GM23338 (cell line): ENCODE measurements at regions not wholly inside any gene's neighbourhood (a gene's known extent, or its start where the extent isn't known, plus 50 kb on each side); places are given as distances from the start of the nearest gene placed in this dataset.

Experiments used
- ATAC-seq: fragments of 200-7000 bp; cut with Tn5 transposase; 3 replicates; pipeline ENCODE4 v1.9.1; 2020
- DNase-seq: peaks from one replicate; pipeline ENCODE4 v3.0.0-alpha.2; 2015; ENCODE audit warnings: low spot score
- H2AFZ ChIP-seq: fragments of 200-600 bp; sonication (generic); 2 replicates; pipeline ENCODE4 v1.8.0; 2016; ENCODE audit warnings: antibody characterized with exemption, mild to moderate bottlenecking, moderate library complexity
- H3F3A ChIP-seq: fragments of 200-600 bp; sonication (generic); replicated peaks from 2 replicates; pipeline ENCODE4 v1.8.0; 2017; ENCODE audit warnings: antibody characterized with exemption, mixed run types, low read depth
- H3K27ac ChIP-seq: fragments of 200-600 bp; sonication (generic); 2 replicates; pipeline ENCODE4 v1.6.1; 2016; ENCODE audit warnings: low read depth
- H3K27me3 ChIP-seq: fragments of 200-600 bp; sonication (generic); 2 replicates; pipeline ENCODE4 v1.8.0; 2016; ENCODE audit warnings: mild to moderate bottlenecking, mixed run types, moderate library complexity; ENCODE audit not compliant: insufficient read depth
- H3K36me3 ChIP-seq: fragments of 200-600 bp; sonication (generic); 2 replicates; pipeline ENCODE4 v1.8.0; 2016; ENCODE audit warnings: mild to moderate bottlenecking; ENCODE audit not compliant: insufficient read depth
- H3K4me1 ChIP-seq: fragments of 200-600 bp; sonication (generic); 2 replicates; pipeline ENCODE4 v1.8.0; 2016; ENCODE audit warnings: mild to moderate bottlenecking, moderate library complexity; ENCODE audit not compliant: insufficient read depth
- H3K4me2 ChIP-seq: fragments of 200-600 bp; sonication (generic); 2 replicates; pipeline ENCODE4 v1.7.1; 2017; ENCODE audit warnings: mixed run types
- H3K4me3 ChIP-seq: fragments of 200-600 bp; sonication (generic); 2 replicates; pipeline ENCODE4 v1.6.1; 2016; ENCODE audit warnings: mixed run types
- H3K79me2 ChIP-seq: fragments of 200-600 bp; sonication (generic); replicated peaks from 2 replicates; pipeline ENCODE4 v1.8.0; 2017; ENCODE audit warnings: mild to moderate bottlenecking; ENCODE audit not compliant: insufficient read depth
- H3K9me2 ChIP-seq: fragments of 200-600 bp; sonication (generic); 2 replicates; pipeline ENCODE4 v1.8.0; 2017; ENCODE audit not compliant: insufficient read depth
- H4K20me1 ChIP-seq: fragments of 200-600 bp; sonication (generic); replicated peaks from 2 replicates; pipeline ENCODE4 v1.8.0; 2017; ENCODE audit warnings: mild to moderate bottlenecking; ENCODE audit not compliant: insufficient read depth
- H3K27ac Mint-ChIP-seq: 2 replicates; pipeline ENCODE4 v1.8.0; 2020; ENCODE audit warnings: inconsistent platforms, mild to moderate bottlenecking, moderate library complexity, mixed read lengths
- H3K27me3 Mint-ChIP-seq: 3 replicates; pipeline ENCODE4 v1.8.0; 2022; ENCODE audit warnings: low read depth, mild to moderate bottlenecking, moderate library complexity, mixed read lengths, inconsistent platforms; ENCODE audit not compliant: insufficient read depth, poor library complexity
- H3K36me3 Mint-ChIP-seq: 3 replicates; pipeline ENCODE4 v1.8.0; 2021; ENCODE audit warnings: low read depth, mild to moderate bottlenecking, inconsistent platforms, moderate library complexity, mixed read lengths
- H3K4me1 Mint-ChIP-seq: 3 replicates; pipeline ENCODE4 v1.8.0; 2020; ENCODE audit warnings: mild to moderate bottlenecking, inconsistent platforms, mixed read lengths
- H3K4me3 Mint-ChIP-seq: 3 replicates; pipeline ENCODE4 v1.8.0; 2021; ENCODE audit warnings: moderate library complexity, mild to moderate bottlenecking, inconsistent platforms, mixed read lengths
- H3K9me3 Mint-ChIP-seq: 3 replicates; pipeline ENCODE4 v1.8.0; 2020; ENCODE audit warnings: moderate library complexity, mild to moderate bottlenecking, inconsistent platforms, mixed read lengths
- CTCF ChIP-seq, 2 experiments: fragments of 200-600 bp in 1 of 2; sonication (generic) in 1 of 2; conservative IDR thresholded peaks; 2 replicates each; pipeline versions ENCODE4 v1.5.1 to v1.6.1; 2016 to 2017; ENCODE audit warnings: antibody characterized with exemption in 2 of 2, low read depth in 2 of 2, mild to moderate bottlenecking in 2 of 2, moderate library complexity in 1 of 2
- EZH2 ChIP-seq: fragments of 200-600 bp; sonication (generic); IDR thresholded peaks from one replicate; pipeline ENCODE4 v1.8.0; 2017; ENCODE audit warnings: antibody characterized with exemption, mild to moderate bottlenecking, low read depth; ENCODE audit not compliant: unreplicated experiment
- JUNB ChIP-seq: IDR thresholded peaks from one replicate; pipeline ENCODE4 v1.6.1; 2016; ENCODE audit warnings: antibody characterized with exemption; ENCODE audit not compliant: unreplicated experiment
- NANOG ChIP-seq: IDR thresholded peaks from 2 replicates; pipeline ENCODE4 v1.6.1; 2016; ENCODE audit warnings: antibody characterized with exemption, borderline replicate concordance
- POLR2AphosphoS5 ChIP-seq: IDR thresholded peaks from 2 replicates; pipeline ENCODE4 v1.6.1; 2016; ENCODE audit warnings: antibody characterized with exemption, low read depth
- REST ChIP-seq: IDR thresholded peaks from one replicate; pipeline ENCODE4 v1.6.1; 2018; ENCODE audit warnings: antibody characterized with exemption; ENCODE audit not compliant: unreplicated experiment
- STAT1 ChIP-seq: IDR thresholded peaks from one replicate; pipeline ENCODE4 v1.6.1; 2016; ENCODE audit warnings: antibody characterized with exemption; ENCODE audit not compliant: unreplicated experiment
- ZNF114 ChIP-seq: fragments of 250-450 bp; sonication (Bioruptor Pico); IDR thresholded peaks from 2 replicates; pipeline ENCODE4 v1.5.0; 2020; ENCODE audit warnings: mild to moderate bottlenecking, moderate library complexity
- TF ChIP-seq, protein P1 (sequence below): fragments of 250-450 bp; sonication (Bioruptor Pico); IDR thresholded peaks from 2 replicates; pipeline ENCODE4 v1.5.0; 2020; ENCODE audit warnings: mild to moderate bottlenecking, moderate library complexity
- TF ChIP-seq, protein P2 (sequence below): IDR thresholded peaks from 2 replicates; pipeline ENCODE4 v1.6.1; 2016; ENCODE audit warnings: antibody characterized with exemption

DNA sequence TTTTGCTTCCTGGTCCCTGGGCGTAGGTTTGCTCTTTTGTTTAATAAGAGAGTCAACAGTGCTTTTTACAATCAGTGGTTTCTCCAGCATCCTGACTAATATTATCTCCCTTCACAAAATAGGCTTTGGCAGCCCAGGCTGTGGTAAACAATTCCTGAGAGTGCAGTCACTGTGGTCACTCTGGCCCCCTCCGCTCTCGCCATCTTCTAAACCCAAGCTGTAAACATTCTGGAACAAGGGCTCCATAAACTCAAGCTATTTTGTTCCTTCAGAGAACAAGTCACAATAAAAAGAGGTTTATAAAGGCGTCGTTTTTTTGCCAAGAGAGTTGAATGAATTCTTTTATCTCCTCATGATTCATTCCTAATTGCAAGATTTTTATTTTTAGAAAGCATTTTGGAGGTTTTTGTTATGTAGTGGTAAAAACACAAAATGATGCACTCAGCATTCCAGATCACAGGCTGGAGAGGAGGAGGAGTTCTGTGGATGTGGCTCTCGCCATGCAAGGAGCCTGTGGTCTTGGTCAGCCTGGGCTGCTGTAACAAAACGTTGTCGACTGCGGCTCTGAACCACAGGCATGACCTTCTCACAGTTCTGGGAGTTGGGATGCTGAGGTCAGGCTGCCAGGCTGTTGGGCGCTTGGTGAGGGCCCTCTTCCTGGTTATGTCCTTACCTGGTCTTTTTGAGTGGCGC lies 486.4 kb upstream of the FAT1 start (continued):
- TF ChIP-seq, protein P1, sequence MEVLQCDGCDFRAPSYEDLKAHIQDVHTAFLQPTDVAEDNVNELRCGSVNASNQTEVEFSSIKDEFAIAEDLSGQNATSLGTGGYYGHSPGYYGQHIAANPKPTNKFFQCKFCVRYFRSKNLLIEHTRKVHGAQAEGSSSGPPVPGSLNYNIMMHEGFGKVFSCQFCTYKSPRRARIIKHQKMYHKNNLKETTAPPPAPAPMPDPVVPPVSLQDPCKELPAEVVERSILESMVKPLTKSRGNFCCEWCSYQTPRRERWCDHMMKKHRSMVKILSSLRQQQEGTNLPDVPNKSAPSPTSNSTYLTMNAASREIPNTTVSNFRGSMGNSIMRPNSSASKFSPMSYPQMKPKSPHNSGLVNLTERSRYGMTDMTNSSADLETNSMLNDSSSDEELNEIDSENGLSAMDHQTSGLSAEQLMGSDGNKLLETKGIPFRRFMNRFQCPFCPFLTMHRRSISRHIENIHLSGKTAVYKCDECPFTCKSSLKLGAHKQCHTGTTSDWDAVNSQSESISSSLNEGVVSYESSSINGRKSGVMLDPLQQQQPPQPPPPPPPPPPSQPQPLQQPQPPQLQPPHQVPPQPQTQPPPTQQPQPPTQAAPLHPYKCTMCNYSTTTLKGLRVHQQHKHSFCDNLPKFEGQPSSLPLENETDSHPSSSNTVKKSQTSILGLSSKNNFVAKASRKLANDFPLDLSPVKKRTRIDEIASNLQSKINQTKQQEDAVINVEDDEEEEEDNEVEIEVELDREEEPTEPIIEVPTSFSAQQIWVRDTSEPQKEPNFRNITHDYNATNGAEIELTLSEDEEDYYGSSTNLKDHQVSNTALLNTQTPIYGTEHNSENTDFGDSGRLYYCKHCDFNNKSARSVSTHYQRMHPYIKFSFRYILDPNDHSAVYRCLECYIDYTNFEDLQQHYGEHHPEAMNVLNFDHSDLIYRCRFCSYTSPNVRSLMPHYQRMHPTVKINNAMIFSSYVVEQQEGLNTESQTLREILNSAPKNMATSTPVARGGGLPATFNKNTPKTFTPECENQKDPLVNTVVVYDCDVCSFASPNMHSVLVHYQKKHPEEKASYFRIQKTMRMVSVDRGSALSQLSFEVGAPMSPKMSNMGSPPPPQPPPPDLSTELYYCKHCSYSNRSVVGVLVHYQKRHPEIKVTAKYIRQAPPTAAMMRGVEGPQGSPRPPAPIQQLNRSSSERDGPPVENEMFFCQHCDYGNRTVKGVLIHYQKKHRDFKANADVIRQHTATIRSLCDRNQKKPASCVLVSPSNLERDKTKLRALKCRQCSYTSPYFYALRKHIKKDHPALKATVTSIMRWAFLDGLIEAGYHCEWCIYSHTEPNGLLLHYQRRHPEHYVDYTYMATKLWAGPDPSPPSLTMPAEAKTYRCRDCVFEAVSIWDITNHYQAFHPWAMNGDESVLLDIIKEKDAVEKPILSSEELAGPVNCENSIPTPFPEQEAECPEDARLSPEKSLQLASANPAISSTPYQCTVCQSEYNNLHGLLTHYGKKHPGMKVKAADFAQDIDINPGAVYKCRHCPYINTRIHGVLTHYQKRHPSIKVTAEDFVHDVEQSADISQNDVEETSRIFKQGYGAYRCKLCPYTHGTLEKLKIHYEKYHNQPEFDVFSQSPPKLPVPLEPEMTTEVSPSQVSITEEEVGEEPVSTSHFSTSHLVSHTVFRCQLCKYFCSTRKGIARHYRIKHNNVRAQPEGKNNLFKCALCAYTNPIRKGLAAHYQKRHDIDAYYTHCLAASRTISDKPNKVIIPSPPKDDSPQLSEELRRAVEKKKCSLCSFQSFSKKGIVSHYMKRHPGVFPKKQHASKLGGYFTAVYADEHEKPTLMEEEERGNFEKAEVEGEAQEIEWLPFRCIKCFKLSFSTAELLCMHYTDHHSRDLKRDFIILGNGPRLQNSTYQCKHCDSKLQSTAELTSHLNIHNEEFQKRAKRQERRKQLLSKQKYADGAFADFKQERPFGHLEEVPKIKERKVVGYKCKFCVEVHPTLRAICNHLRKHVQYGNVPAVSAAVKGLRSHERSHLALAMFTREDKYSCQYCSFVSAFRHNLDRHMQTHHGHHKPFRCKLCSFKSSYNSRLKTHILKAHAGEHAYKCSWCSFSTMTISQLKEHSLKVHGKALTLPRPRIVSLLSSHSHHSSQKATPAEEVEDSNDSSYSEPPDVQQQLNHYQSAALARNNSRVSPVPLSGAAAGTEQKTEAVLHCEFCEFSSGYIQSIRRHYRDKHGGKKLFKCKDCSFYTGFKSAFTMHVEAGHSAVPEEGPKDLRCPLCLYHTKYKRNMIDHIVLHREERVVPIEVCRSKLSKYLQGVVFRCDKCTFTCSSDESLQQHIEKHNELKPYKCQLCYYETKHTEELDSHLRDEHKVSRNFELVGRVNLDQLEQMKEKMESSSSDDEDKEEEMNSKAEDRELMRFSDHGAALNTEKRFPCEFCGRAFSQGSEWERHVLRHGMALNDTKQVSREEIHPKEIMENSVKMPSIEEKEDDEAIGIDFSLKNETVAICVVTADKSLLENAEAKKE = no peak
- no peak for TF ChIP-seq EZH2

- no peaks in the 10 kb centered on the region; the same call in 2 of the 3 replicates for H3K9me3 Mint-ChIP-seq
- TF ChIP-seq, protein P2, sequence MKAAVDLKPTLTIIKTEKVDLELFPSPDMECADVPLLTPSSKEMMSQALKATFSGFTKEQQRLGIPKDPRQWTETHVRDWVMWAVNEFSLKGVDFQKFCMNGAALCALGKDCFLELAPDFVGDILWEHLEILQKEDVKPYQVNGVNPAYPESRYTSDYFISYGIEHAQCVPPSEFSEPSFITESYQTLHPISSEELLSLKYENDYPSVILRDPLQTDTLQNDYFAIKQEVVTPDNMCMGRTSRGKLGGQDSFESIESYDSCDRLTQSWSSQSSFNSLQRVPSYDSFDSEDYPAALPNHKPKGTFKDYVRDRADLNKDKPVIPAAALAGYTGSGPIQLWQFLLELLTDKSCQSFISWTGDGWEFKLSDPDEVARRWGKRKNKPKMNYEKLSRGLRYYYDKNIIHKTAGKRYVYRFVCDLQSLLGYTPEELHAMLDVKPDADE = no peak
- no peak for TF ChIP-seq JUNB
- no peak for TF ChIP-seq ZNF114 (CRISPR knock-in tag)
- TF ChIP-seq POLR2AphosphoS5 = no peak
- no peak for TF ChIP-seq CTCF (conservative IDR thresholded peaks at IDR 0.05; ENCODE audit: low read depth in 2 of 2)
- no peak for TF ChIP-seq REST
- TF ChIP-seq NANOG = no peak
- TF ChIP-seq STAT1 = no peak
- TF ChIP-seq EZH2 = no peak
- no peaks in the 10 kb centered on the region for H3K9me2 ChIP-seq
- H3K27me3 ChIP-seq = no peaks in the 10 kb centered on the region
- DNase-seq = no peak
- H4K20me1 ChIP-seq = no peaks in the 10 kb centered on the region; the same call in 1 of the 2 replicates
- H3K36me3 Mint-ChIP-seq = no peaks in the 10 kb centered on the region
- no peak overlapping the region for H3K27ac Mint-ChIP-seq
- H3F3A ChIP-seq = no peaks in the 10 kb centered on the region
- no peak overlapping the region for H3K4me3 ChIP-seq
- H3K4me1 ChIP-seq = no peaks in the 10 kb centered on the region
- peaks cover under 1% of the 10 kb centered on the region for H3K27me3 Mint-ChIP-seq
- H3K4me3 Mint-ChIP-seq = no peak overlapping the region
- H3K79me2 ChIP-seq = no peaks in the 10 kb centered on the region
- ATAC-seq = no peak
- H2AFZ ChIP-seq = no peak overlapping the region
- H3K4me1 Mint-ChIP-seq = no peaks in the 10 kb centered on the region
- no peak overlapping the region for H3K4me2 ChIP-seq
- H3K36me3 ChIP-seq = no peaks in the 10 kb centered on the region
- H3K27ac ChIP-seq = no peak overlapping the region
Observed at GRCh38 chr4:187212446-187213080, 488.9 kb upstream of the FAT1 start.
